Fibroblast of lung (primary cell): ENCODE measurements at regions not wholly inside any gene's neighbourhood (a gene's known extent, or its start where the extent isn't known, plus 50 kb on each side); places are given as distances from the start of the nearest gene placed in this dataset.
A peak's percentile ranks its signal among the peaks of the same experiment; 100 is the strongest.

ENCODE experiments used
- DNase-seq, 2 donors: peaks; one replicate each; pipeline versions ENCODE4 v3.0.0 to v3.0.0-alpha.2; 2010; ENCODE audit warnings: low read depth in 2 of 2
- H2AFZ ChIP-seq: 2 replicates; pipeline ENCODE4 v1.5.1; 2012; ENCODE audit warnings: low read length, control low read depth, inconsistent platforms
- H3K27ac ChIP-seq: 2 replicates; pipeline ENCODE4 v1.5.1; 2011; ENCODE audit warnings: low read length, control low read depth; ENCODE audit not compliant: insufficient read depth
- H3K27me3 ChIP-seq: 2 replicates; pipeline ENCODE4 v1.5.1; 2011; ENCODE audit warnings: mild to moderate bottlenecking, low read length; ENCODE audit not compliant: control insufficient read depth, insufficient read depth
- H3K36me3 ChIP-seq: 2 replicates; pipeline ENCODE4 v1.5.1; 2011; ENCODE audit warnings: low read length; ENCODE audit not compliant: control insufficient read depth, insufficient read depth
- H3K4me1 ChIP-seq: 2 replicates; pipeline ENCODE4 v1.5.1; 2011; ENCODE audit warnings: low read length; ENCODE audit not compliant: control insufficient read depth, insufficient read depth; ENCODE audit errors: extremely low read depth
- H3K4me2 ChIP-seq: 2 replicates; pipeline ENCODE4 v1.5.1; 2011; ENCODE audit warnings: low read length, control low read depth; ENCODE audit not compliant: insufficient read depth; ENCODE audit errors: extremely low read depth
- H3K4me3 ChIP-seq, 4 experiments: fragments of 200-600 bp in 1 of 4; sonication (generic) in 1 of 4; replicated peaks in 1 of 4; 2 replicates each; pipeline ENCODE4 v1.5.1; 2011 to 2016; ENCODE audit warnings: low read length in 4 of 4, low read depth in 3 of 4, mild to moderate bottlenecking in 3 of 4, control low read depth in 2 of 4, inconsistent platforms in 1 of 4, mixed read lengths in 1 of 4; ENCODE audit not compliant: insufficient read depth in 1 of 4; ENCODE audit errors: control extremely low read depth in 1 of 4
- H3K79me2 ChIP-seq: 2 replicates; pipeline ENCODE4 v1.5.1; 2012; ENCODE audit warnings: mild to moderate bottlenecking, low read length, inconsistent platforms; ENCODE audit not compliant: control insufficient read depth, insufficient read depth
- H3K9ac ChIP-seq: 2 replicates; pipeline ENCODE4 v1.5.1; 2011; ENCODE audit warnings: mild to moderate bottlenecking, low read length, control low read depth; ENCODE audit not compliant: insufficient read depth
- H3K9me3 ChIP-seq: 2 replicates; pipeline ENCODE4 v1.5.1; 2012; ENCODE audit warnings: low read depth, low read length; ENCODE audit not compliant: control insufficient read depth, insufficient read depth
- H4K20me1 ChIP-seq: 2 replicates; pipeline ENCODE4 v1.5.1; 2011; ENCODE audit warnings: low read length; ENCODE audit not compliant: control insufficient read depth, insufficient read depth; ENCODE audit errors: extremely low read depth
- EZH2 ChIP-seq: IDR thresholded peaks from 2 replicates; pipeline ENCODE4 v1.5.1; 2012; ENCODE audit warnings: low read length, control low read depth, mild to moderate bottlenecking; ENCODE audit errors: missing control alignments
- TF ChIP-seq, protein P1 (sequence below), 2 donors: IDR thresholded peaks in 1 of 2; conservative IDR thresholded peaks in 1 of 2; 1 replicate in 1 of 2; 2 replicates in 1 of 2; pipeline ENCODE4 v1.5.1; 2011 to 2012; ENCODE audit warnings: low read length in 2 of 2, control low read depth in 1 of 2, inconsistent platforms in 1 of 2, low read depth in 1 of 2, mild to moderate bottlenecking in 1 of 2

DNA sequence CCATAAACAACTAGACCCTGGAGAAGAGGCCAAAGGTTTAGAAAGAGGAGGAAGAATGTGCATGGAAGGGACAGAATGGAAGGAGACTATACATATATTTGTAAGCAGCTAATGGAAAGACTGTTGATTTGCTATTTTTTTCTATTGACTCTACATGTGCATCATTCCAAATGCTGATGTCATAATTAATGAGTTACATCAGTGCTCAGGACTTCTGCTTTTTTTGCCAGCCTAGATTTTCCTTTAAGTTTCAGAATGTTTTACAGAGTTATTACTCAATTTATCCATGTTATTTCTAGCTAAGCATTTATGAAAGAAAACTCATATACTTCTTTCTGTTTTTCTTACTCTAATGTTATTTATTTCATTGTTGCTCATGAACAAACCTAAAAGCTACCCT is 62.6 kb upstream of the VGLL3 start:
- Histone ChIP-seq H3K4me1 (no peaks in the 10 kb centered on the region), H3K4me2 (no peak overlapping the region), H3K36me3 (no peaks in the 10 kb centered on the region), H3K79me2 (no peaks in the 10 kb centered on the region), H3K9me3 (no peaks in the 10 kb centered on the region), H3K27me3 (no peaks in the 10 kb centered on the region), H2AFZ (no peak overlapping the region), H3K9ac (no peak overlapping the region), H3K27ac (no peak overlapping the region), H4K20me1 (no peaks in the 10 kb centered on the region), H3K4me3 (no peak overlapping the region)
- TF ChIP-seq EZH2: no peak
- TF ChIP-seq, protein P1, sequence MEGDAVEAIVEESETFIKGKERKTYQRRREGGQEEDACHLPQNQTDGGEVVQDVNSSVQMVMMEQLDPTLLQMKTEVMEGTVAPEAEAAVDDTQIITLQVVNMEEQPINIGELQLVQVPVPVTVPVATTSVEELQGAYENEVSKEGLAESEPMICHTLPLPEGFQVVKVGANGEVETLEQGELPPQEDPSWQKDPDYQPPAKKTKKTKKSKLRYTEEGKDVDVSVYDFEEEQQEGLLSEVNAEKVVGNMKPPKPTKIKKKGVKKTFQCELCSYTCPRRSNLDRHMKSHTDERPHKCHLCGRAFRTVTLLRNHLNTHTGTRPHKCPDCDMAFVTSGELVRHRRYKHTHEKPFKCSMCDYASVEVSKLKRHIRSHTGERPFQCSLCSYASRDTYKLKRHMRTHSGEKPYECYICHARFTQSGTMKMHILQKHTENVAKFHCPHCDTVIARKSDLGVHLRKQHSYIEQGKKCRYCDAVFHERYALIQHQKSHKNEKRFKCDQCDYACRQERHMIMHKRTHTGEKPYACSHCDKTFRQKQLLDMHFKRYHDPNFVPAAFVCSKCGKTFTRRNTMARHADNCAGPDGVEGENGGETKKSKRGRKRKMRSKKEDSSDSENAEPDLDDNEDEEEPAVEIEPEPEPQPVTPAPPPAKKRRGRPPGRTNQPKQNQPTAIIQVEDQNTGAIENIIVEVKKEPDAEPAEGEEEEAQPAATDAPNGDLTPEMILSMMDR (conservative IDR thresholded peaks at IDR 0.05 in 1 of 2, IDR thresholded peaks at IDR 0.05 in 1 of 2; ENCODE audit: low read depth in 1 of 2, low read length in 2 of 2): no peak
- DNase-seq: no peak

DNA sequence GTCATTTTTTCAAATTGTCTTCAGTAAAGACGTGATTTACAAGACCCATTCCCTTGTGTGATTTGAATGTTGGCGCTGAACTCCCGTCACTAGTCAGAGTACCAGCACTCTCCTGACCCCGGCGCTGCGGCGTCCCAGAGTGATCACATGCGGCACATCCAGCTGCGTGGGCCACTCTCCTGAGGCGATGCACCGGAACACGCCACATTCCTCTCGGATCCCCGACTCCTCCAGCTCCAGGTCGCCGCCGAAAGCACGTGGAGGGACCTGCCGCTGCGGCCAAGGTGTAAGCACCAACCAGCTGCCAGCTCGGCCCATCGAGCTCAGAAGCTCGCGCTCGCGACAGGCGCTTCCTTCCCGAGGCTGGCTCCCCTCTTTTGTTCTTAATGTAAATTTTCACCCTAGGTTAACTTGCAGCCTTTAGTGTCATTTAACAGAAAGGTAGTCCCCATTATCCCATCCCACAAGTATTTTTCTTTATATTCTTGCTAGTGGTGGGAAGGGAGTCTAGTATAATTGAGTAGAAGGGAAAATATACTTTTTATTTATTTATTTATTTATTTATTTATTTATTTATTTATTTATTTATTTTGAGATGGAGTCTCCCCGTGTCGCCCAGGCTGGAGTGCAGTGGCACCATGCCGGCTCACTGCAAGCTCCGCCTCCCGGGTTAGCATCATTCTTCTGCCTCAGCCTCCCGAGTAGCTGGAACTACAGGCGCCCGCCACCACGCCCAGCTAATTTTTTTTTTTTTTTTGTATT is 61.7 kb upstream of the VGLL3 start:
- Histone ChIP-seq H3K27ac (no peak overlapping the region), H3K79me2 (no peaks in the 10 kb centered on the region), H3K9ac (no peak overlapping the region), H3K36me3 (no peaks in the 10 kb centered on the region), H3K4me2 (no peak overlapping the region), H3K4me1 (no peaks in the 10 kb centered on the region), H2AFZ (no peak overlapping the region), H3K4me3 (peak overlapping the region in 1 of 4 experiments; percentile 12), H3K27me3 (no peaks in the 10 kb centered on the region), H4K20me1 (no peaks in the 10 kb centered on the region), H3K9me3 (no peaks in the 10 kb centered on the region)
- DNase-seq: no peak
- TF ChIP-seq EZH2: no peak
- TF ChIP-seq, protein P1 (conservative IDR thresholded peaks at IDR 0.05 in 1 of 2, IDR thresholded peaks at IDR 0.05 in 1 of 2; ENCODE audit: low read depth in 1 of 2, low read length in 2 of 2): no peak

- Histone ChIP-seq H2AFZ (no peak overlapping the region), H3K4me1 (no peaks in the 10 kb centered on the region), H3K36me3 (no peaks in the 10 kb centered on the region), H3K9me3 (no peaks in the 10 kb centered on the region), H3K27me3 (no peaks in the 10 kb centered on the region), H4K20me1 (no peaks in the 10 kb centered on the region), H3K4me2 (no peak overlapping the region), H3K27ac (no peak overlapping the region), H3K4me3 (no peak overlapping the region), H3K79me2 (no peaks in the 10 kb centered on the region), H3K9ac (no peak overlapping the region)
- TF ChIP-seq, protein P1 (conservative IDR thresholded peaks at IDR 0.05 in 1 of 2, IDR thresholded peaks at IDR 0.05 in 1 of 2; ENCODE audit: low read depth in 1 of 2, low read length in 2 of 2): no peak
- no peak for TF ChIP-seq EZH2
- DNase-seq: no peak
These were observed 56.9 kb upstream of the VGLL3 start for GRCh38 chr3:87047852-87048251.
